Stimulated activated CD4-positive, alpha-beta T cell treated with anti-CD3 and anti-CD28 coated beads, TNF-alpha, amount 100 ng/mL, for 48 hours (primary cell): ENCODE measurements at regions not wholly inside any gene's neighbourhood (a gene's known extent, or its start where the extent isn't known, plus 50 kb on each side); places are given as distances from the start of the nearest gene placed in this dataset.

Experiments used
- DNase-seq, 3 donors: peaks; one replicate each; pipeline ENCODE4 v3.0.0-alpha.2; 2020; ENCODE audit warnings: low read depth in 3 of 3

DNA sequence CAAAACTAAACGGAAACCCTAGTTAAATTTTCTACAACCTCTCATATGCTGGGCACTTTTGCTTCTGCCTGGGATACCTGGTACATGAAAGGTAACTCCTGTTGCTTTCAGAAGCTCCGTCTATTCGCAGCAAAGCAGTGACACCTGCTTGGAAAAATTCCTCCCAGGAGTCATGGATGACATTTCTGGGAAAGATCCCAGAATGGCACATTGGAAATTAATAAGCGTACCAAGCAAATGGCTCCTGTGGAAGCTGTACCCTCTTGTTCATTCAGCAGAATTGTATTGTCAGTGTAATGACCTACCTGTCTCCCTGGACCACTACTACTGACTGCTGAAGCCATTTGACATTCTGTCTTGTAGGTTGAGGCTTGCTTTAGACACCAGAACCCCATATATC, 349.7 kb upstream of the NOCT start:
- DNase-seq, result no peak

DNA sequence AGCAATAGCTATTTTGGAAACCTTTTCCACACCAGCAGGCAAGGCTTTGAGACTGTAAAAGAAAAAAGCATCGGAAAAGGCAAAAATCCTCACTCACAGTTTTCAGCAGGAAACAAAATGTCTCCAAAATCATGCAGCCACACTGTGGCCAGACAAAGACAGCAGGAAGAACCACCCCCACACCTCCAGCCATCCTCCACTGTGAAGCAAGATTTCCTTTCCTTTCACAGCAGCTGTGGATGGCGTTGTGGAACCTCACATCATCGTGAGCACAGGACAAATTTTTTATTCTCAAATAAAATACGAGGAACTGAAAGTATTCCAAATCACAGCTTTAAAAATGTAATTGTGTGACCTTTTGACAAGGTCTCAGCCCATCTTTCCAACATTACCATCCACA, 351.7 kb upstream of the NOCT start:
- no peak for DNase-seq

DNA sequence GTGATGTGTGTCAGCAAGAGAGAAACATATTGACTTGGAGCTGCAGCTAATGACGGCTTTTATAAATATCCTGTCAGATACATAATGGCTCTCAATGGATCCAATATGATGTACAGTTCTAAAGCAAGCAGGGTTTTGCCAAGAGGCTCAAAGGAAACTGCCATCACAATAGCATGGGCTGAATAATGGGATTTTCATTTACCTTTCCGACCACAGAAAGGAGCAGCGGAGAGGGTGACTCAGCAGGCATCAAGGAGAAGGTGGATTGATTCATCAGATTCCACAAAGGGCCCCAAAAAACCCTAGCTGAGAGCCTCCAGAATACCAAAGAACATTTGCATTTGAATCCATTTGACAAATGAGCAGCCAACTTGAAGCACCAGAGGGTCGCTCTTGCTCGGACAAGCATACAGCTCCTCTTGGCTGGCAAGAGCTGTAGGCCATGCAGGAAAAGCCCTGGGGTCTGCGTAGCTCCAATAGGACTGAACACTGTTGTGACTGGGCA, 355.7 kb upstream of the NOCT start:
- DNase-seq, result no peak

DNA sequence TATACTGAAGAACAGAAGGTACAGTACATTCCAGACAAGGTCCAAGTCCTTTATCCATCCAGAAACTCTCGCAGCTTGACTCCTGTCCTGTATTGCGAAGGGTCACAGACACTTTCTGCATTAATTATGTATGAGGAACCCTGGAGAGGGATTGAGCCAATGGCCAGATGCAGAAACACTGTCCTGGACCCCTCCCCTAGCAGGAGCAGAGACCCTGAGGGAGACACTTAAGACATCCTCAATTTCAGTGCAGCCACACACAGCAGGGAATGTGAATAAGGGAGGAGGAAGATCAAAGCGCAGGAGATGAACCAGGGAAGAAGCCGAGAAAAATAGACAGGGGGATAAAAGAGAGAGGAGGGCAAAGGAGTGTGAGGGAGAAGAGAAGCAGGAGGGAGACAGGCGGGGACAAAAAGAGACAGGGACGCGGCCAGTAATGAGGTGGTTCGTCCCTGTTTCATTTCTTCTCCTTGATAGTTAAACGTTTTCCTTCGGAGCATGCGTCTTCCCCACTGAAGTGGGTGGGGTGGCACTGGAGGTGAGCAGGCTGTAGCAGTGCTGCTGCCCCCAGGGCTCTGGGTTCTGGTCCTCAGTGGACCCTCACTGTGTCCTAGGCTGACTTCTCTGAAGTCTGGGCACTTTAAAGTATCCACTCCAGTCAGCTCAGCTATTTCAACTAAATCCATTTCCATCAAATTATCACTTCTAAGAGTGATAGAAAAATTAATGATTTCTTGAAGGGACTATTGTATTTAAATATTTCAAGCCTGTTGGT, 356.4 kb upstream of the NOCT start:
- DNase-seq, result no peak

DNA sequence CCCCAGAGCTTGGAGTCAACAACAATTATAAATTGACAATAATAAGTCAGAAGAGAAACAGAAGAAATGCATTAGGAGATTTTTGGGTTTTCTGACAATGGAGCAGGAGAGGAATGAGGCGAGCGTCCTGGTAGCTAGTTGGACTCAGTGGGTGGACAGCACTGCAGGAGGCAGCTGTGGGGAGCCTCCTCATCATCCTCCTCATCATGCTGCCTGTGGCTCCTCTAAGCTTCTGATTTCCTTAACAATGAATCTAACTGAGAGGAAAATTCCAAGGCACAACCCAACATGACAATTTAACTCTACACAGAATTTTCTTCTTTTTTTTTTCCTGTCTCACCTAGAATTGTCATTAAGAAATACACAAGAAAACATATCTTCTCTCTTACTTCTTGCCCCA, 357.1 kb upstream of the NOCT start:
- no peak for DNase-seq

DNA sequence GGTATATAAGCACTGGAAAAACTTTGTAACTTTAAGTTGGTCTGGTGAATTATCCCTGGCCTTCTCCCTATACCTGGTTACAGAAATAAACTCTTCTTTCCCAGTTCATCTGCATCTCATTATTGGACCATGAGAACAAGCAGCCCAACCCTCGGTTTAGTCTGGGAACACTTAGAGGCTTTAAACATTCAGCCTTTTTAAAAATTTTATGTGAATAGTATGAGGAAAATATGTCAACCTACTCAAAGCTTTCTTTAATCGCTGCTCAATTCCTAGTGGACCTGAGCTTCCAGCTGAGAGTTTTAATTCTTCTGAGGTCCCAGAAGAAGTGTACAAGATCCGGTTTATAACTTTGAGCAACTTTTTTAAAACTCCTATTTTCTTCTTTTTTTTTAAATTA, 358.6 kb upstream of the NOCT start:
- DNase-seq, result no peak

DNA sequence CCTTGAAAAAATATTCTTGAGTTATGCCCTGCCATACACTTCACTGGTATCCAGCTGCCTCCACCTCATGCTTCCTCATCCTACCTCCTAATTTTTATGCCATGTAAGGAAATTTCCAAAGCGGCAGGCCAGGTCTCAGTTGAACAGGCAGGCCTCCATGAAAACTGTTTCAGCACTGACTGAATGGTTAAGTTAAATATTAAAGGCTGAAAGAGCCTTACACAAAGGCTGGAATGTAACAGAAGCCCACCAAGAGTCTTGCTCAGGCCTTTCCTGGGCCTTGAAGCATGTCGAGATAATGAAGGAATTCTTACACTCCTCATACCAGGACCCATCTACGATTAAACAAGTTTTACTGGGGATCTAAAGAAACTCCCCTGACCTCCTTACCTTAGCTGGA, 359.6 kb upstream of the NOCT start:
- DNase-seq, result no peak

DNA sequence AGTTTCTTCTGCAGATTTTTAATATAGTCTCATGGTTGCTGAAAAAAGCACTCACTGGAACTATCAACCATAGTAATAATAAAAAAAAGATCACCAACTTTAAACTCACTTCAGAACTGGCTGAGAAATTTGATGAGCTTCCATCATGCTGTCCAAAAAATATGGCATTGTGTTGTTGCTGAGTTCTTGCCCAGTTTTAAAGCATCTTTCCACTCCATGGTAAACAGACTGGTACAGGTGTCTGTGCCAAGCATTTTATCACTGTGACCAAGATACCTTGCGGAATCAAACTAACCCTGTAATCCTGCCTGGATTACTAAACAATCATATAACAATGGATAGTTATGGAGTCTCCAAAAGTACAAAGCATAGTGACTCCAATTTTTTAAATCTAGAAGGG, 360.3 kb upstream of the NOCT start:
- no peak for DNase-seq

DNA sequence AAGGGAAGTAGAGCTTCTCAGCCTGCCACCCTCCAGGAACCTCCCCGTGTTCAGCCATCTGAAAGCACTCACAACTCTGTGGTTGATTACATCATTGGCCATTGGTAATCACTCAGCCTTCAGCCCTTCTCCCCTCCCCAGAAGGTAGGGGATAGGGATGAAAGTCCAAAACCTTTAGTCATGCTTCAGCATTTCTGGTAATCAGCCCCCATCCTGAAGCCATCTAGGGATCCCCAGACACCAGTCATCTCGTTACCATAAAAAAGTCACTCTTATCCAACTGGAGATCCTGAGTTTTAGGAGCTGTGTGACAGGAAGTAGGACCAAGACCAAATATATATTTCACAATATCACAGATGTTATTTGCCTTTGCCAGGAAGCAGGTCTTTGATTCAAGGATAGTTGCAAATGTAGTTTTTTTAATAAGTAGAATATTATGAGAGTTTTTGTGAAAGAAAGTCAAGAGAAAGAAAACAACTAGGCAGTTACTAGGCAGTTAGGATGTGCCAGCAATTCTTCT, 364.6 kb upstream of the NOCT start:
- DNase-seq, result no peak

DNA sequence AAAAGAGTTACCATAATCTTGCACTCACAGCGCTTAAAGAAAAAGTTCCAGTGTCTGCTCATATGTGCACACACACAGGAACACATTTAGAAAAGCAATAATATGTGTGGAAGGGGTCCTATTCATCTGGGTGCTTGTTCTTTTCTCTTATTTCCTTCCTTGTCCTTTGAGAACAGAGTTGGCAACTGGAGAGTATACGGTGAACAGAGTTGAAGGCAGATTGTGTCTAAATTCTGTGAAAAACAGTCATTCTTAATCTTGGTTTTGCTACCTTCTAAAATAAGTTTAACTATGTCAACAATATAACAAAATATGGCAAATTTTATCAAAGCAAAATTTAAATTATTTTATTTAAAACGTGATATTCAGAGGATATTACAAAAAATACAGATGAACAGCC, 365.1 kb upstream of the NOCT start:
- no peak for DNase-seq

DNA sequence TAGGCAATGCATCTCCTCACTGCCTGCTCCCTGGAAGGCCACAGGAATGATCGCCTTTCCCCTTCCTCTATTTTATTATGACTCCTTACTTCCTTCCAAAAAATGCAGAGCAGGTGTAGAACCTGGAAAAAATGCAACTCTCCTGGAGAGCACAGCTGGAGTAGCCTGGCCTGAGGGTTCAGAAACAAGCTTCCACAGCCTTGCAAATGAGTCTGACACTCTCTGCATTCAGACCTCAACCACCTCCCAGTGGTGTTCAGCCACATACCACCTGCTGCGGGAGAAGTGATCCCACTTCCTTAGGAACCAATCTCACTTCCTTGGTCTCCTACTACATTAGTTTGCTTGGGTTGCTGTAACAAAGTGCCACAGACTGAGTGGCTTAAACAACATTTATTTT, 368.1 kb upstream of the NOCT start:
- DNase-seq, result no peak

DNA sequence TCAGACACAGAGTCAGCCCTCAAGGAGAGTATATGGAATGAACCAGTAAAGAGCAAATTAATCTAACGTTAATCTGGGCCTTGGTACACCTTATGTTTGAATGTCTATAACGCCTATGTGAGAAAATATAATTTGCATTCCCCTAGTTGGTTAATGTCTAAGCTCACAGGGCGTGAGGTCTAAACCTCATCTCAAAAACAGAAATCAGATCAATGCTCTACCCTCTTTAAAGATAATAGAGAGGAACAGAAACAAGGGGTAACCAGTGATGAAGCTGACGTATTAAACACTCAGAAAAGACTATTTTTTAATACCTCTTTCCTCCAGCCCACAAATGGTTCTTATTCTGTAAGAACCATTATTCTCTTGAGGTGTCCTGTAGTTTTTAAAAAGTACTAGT, 369.2 kb upstream of the NOCT start:
- no peak for DNase-seq

DNA sequence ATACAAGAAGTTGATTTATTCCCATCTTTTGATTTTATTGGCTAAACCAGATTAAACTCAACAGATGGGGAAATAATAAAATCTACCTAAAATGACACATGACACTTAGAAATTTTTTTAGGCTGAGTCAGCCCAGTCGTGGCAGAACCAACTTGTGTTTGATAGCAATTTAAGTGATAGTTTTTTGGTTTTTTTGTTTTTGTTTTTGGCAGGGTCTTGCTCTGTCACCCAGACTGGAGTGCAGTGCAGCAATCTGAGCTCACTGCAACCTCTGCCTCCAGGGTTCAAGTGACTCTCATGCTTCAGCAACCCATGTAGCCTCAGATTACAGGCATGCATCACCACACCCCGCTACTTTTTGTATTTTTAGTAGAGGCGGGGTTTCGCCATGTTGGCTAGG, 370.3 kb upstream of the NOCT start:
- DNase-seq, result no peak

DNA sequence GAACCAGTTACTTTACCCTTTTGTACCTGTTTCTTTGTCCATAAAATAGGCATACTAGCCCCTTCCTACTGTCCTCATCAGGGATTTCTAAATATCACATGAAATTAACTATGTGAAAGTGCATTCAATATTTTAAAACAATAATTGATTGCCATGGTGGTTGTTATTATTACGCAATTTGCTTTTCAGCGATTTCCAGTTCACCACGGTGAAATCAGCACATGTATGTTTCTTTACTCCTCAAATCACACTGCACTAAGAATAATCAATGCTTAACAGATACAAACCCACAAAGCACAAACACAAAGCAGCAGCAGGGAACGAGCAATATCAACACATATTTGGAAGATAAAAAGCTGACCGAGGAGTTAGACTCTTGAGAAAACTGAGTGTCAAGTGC, 371.3 kb upstream of the NOCT start:
- DNase-seq, result no peak

DNA sequence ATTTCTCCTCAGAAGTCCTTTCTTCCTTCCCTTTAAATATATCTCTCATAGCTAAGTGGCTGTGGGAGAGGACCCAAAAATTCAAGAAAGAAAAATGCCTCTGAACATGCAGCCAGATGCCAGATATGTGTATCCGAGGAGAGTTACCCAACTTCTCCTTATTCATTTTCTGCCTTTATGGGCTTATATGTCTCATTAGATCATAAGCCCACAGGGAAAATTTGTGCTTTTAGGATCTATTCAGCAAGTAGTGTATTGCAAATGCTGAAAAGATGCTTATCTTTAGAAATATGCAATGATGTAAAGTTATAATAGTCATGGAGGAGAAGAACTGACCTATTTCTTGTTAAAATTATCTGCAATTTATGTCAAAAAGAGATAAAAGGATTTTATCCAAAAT, 371.8 kb upstream of the NOCT start:
- no peak for DNase-seq

DNA sequence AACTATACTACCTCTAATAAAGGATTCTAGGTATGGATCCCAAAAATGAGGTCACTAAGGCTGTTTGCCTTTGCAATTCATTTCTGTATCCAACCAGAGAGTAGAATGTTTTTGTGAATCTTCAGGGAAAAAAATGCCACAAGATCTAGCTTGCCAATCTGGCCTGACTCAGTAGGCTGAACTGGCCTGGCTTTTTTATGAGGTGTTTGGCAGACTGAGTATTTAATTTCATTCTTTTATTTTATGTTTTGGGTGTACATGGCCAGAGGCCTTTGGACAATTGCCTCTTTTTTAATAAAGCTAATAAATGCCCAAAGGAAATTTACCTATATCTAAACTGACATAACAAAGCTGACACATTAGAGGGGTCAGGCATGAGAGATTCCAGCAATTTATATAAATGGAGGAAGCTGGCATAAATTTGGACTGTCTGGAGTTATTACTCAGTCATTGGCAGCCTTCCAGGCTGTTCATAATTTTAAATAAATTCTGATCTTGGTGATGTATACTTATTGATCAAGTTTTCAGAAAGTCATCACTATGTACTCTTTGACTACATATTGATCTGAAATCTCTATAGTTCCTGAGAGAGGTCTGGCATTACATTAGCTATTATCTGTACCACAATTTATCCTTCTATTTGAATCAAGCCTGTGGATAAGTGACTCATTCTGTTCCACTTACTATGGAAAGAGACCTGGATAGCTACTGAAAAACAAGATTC, 376.4 kb upstream of the NOCT start:
- DNase-seq, result no peak

DNA sequence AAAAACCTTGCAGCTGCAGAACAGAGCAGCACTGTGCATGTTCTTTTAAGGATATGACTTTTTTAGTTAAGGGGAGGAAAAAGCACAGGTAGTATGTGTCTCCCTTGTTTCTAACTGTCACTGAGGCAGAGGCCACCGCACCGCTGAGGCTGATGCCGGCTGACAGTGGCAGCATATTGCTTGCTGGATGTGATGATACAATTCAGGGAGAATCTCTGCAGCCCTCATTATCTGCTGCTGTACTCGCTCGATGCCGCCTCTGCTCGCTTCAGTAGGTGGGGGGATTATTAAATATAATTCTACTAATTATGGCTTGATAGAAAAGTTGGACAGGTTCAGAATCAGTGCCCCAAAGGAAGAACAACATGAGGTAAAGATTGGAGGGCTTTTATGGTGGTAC, 378.8 kb upstream of the NOCT start:
- no peak for DNase-seq

DNA sequence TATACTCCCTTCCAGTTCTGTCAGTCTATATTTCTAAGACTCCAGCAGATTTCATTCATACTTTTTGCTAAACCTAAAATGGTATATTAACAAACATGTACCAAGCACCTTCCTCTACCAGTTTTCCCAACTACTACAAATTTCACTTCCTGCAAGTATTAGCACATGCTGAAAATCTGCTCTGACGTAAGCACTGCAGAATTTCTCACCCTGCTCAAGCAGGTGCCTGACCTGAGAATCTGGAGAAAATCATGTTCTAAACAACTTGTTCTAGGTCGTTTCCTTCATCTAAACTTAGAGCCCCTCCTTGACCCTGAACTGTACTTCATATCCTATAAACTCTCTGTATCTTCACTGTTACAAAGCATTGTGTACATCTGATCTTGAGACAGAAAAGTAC, 380.7 kb upstream of the NOCT start:
- no peak for DNase-seq

DNA sequence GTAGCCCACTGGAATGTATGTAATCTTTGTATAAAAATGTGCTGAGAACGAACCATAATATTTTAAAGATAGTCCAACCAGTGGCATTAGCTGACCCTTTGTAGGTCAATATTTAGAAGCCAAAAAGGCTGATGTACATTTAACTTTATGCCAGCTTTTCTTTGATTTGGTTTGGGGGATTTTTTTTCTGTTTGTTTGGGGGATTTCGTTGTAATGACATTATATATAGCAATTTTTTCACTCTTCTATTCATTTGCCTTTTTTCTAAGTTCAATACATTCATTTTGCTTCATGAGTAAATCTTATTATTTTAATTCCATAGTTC, 382.0 kb upstream of the NOCT start:
- no peak for DNase-seq

DNA sequence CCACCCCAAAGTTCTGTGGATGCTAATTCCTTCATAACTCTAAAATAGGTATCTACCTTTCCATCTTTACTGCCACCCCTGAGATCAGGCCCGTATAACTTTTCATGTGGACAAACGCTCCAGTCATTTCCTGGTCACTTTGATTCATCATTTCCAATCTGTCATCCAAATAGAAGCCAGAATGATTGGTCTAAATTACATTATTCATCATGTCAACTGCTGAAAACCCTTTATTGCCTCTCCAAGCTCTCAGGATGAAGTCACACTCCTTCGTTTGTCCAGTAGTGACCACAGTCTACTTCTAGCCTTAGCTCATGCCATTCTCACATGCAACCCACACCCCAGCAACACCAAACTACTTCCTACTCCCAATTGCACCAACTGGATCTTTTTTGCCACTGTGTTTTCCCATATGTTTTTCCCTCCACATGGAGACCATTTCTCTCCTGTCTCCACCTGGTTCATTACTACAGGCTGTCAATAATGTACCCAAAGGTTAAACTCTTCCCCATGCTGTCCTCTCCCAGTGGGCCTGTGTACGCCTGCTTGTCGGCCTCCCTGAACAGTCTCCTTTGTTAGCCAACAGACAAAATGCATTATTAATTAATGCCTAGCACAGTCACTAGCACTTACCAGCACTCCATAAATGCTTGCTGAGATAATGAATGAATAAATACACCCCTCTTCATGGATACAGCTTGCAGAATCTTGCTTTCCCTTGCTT, 382.6 kb upstream of the NOCT start:
- no peak for DNase-seq

DNA sequence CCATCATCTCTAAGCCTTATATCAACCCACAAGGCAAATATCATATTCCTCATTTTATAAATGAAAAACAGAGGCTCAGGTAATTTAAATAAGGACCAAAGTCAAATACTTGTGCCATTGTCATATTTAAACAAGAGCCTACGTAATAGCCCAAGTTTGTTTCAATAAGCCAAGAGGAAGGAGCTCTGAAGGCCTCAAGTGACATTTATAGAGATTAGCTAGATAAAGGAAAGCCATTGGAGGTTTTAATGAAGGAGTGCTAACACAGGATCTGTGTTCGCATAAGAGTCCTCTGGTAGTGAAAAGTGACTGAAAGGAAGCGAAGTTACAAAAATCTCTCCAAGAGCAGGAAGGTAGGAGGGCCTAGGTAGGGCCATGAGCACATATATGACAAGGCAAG, 384.9 kb upstream of the NOCT start:
- no peak for DNase-seq

DNA sequence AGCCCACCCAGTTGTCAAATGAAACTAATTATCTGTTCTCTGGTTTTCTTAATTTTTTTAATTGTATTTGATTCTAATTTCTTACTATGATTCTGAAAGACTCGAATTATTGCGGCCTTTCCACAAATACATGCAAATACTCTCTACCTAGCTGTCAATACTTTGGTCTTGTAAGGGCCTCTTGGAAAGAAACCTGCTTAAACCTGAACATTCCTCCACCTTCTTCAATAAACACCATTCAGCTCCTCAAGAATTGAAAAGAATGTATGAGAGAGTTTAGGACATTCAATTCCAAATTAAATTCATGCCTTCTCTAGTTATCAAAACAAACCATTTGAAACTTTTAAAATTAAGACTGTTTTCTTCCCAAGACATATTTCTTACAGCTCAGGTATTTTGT, 385.9 kb upstream of the NOCT start:
- DNase-seq, result no peak

DNA sequence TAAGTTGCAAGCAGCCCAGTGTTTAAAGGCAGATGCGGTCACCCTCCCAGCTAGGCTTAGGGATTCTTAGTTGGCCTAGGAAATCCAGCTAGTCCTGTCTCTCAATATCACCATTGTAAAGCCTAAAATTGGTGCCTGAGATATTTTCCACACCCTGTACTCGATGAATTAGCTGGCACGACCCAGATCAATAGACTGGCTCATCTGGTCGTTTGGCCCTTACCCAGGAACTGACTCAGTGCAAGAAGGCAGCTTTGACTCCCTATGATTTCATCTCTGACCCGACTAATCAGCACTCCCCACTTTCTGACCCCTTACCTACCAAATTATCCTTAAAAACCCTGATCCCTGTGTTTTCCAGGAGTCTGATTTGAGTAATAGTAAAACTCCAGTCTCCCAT, 384.9 kb upstream of the SLC7A11 start:
- no peak for DNase-seq
